RWPE2 (cell line): ENCODE measurements at regions not wholly inside any gene's neighbourhood (a gene's known extent, or its start where the extent isn't known, plus 50 kb on each side); places are given as distances from the start of the nearest gene placed in this dataset.

Source experiments
- ATAC-seq: fragments of 200-7000 bp; cut with Tn5 transposase; 3 replicates; pipeline ENCODE4 v1.9.1; 2021; ENCODE audit warnings: low read depth
- DNase-seq: peaks from one replicate; pipeline ENCODE4 v3.0.0-alpha.2; 2020; ENCODE audit warnings: low spot score
- H3K27ac ChIP-seq: fragments of 450-650 bp; 2 replicates; pipeline ENCODE4 v1.5.1; 2017; ENCODE audit warnings: mild to moderate bottlenecking; ENCODE audit not compliant: poor library complexity, severe bottlenecking
- H3K27me3 ChIP-seq: fragments of 250-450 bp; sonication (Bioruptor Pico); 2 replicates; pipeline ENCODE4 v1.5.1; 2021; ENCODE audit warnings: mild to moderate bottlenecking, moderate library complexity; ENCODE audit not compliant: insufficient read depth, poor library complexity, severe bottlenecking
- H3K36me3 ChIP-seq: fragments of 250-450 bp; sonication (Bioruptor Pico); 2 replicates; pipeline ENCODE4 v1.5.1; 2020; ENCODE audit warnings: low read depth, mild to moderate bottlenecking, moderate library complexity
- H3K4me1 ChIP-seq: fragments of 250-450 bp; sonication (Bioruptor Pico); 2 replicates; pipeline ENCODE4 v1.5.1; 2021; ENCODE audit warnings: mild to moderate bottlenecking, moderate library complexity; ENCODE audit not compliant: insufficient read depth, poor library complexity, severe bottlenecking
- H3K4me3 ChIP-seq: fragments of 250-450 bp; sonication (Bioruptor Pico); 2 replicates; pipeline ENCODE4 v1.5.1; 2021; ENCODE audit warnings: mild to moderate bottlenecking, moderate library complexity; ENCODE audit not compliant: severe bottlenecking
- H3K9me3 ChIP-seq: fragments of 250-450 bp; sonication (Bioruptor Pico); 2 replicates; pipeline ENCODE4 v1.5.1; 2021; ENCODE audit warnings: mild to moderate bottlenecking, moderate library complexity; ENCODE audit not compliant: severe bottlenecking
- TF ChIP-seq, protein P1 (sequence below): fragments of 450-650 bp; IDR thresholded peaks from one replicate; pipeline ENCODE4 v1.5.1; 2017; ENCODE audit warnings: mild to moderate bottlenecking, moderate library complexity; ENCODE audit not compliant: poor library complexity, severe bottlenecking

DNA sequence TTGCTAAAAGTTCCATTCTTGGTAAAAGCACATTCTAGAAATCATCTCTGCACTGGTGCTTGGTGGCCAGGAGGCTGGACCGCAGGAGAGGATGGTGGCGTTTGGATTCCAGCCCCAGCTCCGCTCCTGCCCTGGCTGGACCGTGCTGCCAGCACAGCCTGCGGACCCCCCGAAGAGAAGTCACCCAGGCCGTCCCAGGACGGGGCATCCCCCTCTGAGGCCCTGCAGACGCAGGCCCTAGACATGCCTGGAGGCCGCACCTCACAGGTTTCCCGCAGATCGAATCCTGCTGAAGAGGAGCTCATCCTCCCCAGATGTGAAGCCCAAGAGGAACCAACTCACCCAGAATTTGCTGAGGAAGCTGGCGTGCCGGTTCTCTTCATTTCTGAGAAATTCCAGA is 159.0 kb downstream of the TEX29 start:
- Histone ChIP-seq H3K4me1 (no peaks in the 10 kb centered on the region), H3K27ac (no peak overlapping the region), H3K36me3 (no peaks in the 10 kb centered on the region), H3K27me3 (no peaks in the 10 kb centered on the region), H3K9me3 (no peaks in the 10 kb centered on the region), H3K4me3 (no peak overlapping the region)
- TF ChIP-seq, protein P1, sequence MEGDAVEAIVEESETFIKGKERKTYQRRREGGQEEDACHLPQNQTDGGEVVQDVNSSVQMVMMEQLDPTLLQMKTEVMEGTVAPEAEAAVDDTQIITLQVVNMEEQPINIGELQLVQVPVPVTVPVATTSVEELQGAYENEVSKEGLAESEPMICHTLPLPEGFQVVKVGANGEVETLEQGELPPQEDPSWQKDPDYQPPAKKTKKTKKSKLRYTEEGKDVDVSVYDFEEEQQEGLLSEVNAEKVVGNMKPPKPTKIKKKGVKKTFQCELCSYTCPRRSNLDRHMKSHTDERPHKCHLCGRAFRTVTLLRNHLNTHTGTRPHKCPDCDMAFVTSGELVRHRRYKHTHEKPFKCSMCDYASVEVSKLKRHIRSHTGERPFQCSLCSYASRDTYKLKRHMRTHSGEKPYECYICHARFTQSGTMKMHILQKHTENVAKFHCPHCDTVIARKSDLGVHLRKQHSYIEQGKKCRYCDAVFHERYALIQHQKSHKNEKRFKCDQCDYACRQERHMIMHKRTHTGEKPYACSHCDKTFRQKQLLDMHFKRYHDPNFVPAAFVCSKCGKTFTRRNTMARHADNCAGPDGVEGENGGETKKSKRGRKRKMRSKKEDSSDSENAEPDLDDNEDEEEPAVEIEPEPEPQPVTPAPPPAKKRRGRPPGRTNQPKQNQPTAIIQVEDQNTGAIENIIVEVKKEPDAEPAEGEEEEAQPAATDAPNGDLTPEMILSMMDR = no peak
- ATAC-seq (no peak), DNase-seq (no peak)

DNA sequence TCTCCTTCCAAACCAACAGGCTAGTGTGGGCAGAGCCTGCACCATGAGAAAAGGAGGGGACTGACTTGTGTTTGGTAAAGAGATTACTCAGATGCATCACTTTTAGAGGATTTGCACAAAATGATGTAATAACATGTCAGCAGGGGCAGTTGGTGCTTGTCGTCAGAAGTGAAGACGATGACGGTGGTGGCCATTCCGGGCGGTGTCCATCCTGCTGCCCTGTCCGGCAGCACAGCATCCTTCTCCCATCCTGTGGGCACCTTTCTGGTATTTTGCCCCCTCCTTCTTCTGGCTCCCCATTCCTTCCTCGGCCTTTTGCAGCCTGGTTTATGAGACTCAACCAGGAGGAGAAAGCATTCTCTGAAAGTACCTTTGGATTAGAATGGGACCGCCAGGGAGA is 160.1 kb downstream of the TEX29 start:
- no peak overlapping the region for H3K4me3 ChIP-seq
- ATAC-seq (no peak), DNase-seq (peak; percentile 30)
- no peaks in the 10 kb centered on the region for H3K27me3 ChIP-seq
- TF ChIP-seq, protein P1 = no peak
- no peaks in the 10 kb centered on the region for H3K4me1 ChIP-seq
- no peaks in the 10 kb centered on the region for H3K36me3 ChIP-seq
- H3K9me3 ChIP-seq = no peaks in the 10 kb centered on the region
- no peak overlapping the region for H3K27ac ChIP-seq

GRCh38 chr13:111480976-111481375 is 160.5 kb downstream of the TEX29 start:
- ATAC-seq (no peak), DNase-seq (peak; percentile 19)
- no peak overlapping the region for H3K4me3 ChIP-seq
- no peaks in the 10 kb centered on the region for H3K9me3 ChIP-seq
- no peaks in the 10 kb centered on the region for H3K27me3 ChIP-seq
- no peak overlapping the region for H3K27ac ChIP-seq
- no peaks in the 10 kb centered on the region for H3K36me3 ChIP-seq
- no peaks in the 10 kb centered on the region for H3K4me1 ChIP-seq
- TF ChIP-seq, protein P1 = no peak

DNA sequence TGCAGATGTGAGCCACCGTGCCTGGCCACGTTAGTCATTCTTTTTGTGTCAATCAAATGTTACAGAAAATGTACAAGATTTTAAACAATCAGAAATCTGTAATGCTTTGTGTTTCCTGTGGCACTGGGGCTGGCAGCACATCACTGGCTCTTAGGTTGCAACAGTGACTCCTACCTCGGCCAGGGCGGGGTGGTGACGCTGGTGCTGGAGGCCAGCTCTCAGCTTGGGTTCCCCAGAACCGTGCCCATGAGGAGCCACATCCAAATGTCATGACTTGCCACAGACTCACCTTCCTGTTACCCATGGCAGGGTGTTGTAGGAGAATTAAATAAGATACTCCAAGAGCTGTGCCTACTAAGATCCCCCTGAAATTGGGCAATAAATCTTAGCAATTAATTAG is 161.7 kb downstream of the TEX29 start:
- Histone ChIP-seq H3K36me3 (no peaks in the 10 kb centered on the region), H3K4me3 (no peak overlapping the region), H3K9me3 (peaks cover 3% of the 10 kb centered on the region), H3K27ac (no peak overlapping the region), H3K27me3 (no peaks in the 10 kb centered on the region), H3K4me1 (no peaks in the 10 kb centered on the region)
- DNase-seq = peak; percentile 29
- TF ChIP-seq, protein P1 = no peak
- no peak for ATAC-seq

DNA sequence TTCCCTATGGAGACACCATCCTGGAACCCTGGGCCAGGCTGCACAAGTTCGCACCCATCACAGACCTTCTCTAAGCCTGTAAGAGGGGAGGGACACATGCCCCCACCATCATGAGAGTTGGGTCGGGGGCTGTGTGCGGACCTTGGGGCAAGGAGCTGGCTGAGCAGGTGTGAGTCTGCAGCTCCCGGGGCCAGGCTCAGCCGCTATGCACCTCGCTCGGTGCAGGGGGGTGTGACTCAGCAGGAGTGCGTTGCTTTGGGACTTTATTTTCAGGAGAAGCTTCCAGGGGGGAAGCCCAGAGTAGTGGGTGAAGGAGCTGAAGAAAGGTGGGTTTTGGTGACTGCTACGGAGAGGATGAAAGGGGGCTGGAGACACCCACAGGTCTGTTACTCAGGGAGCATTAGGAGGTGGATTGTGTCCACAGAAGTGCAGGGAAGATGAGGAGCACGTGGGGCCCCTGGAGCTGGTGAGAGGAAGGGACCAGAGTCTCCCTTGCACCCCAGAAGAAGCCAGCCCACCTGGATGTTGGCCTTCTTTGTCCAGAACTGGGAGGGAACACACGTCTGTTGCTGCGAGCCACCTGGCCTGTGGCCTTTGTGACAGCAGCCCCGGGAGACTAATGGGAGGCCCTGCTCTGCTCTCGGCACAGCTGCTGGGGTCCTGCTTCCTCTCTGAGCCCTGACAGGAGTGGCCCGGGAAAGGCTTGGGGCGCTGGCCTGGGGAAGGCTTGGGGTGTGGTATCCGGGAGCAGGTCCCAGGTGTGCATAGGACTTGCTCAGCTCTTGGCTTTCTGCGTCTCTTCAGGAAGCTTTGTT is 162.6 kb downstream of the TEX29 start:
- H3K36me3 ChIP-seq = no peaks in the 10 kb centered on the region
- H3K4me3 ChIP-seq = no peak overlapping the region
- no peaks in the 10 kb centered on the region for H3K4me1 ChIP-seq
- DNase-seq = peak; percentile 45
- no peak for ATAC-seq
- H3K27ac ChIP-seq = no peak overlapping the region
- TF ChIP-seq, protein P1 = no peak
- no peaks in the 10 kb centered on the region for H3K27me3 ChIP-seq
- peaks cover 3% of the 10 kb centered on the region for H3K9me3 ChIP-seq
